ENCODE measurements at regions not wholly inside any gene's neighbourhood (a gene's known extent, or its start where the extent isn't known, plus 50 kb on each side); places are given as distances from the start of the nearest gene placed in this dataset.

DNA sequence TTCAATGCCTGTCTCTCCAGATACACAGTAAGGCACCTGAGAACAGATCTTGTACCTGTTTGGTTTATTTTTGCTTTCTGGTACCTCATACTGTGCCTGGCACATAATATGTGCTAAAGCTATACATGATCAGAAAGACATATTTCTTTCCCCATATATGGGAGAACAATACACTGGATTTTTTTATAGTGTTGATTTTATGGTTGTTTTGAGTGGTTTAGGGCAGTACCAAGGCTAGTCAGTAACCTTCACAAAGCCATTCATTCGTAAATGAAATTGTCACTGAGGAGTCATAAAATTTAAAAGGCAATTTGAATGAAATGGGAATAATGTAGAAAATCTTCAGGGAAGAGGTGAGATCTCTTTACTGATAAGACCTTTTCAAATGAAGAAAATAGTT is 810.2 kb downstream of the TUSC7 start:
- TF ChIP-seq, protein P1, sequence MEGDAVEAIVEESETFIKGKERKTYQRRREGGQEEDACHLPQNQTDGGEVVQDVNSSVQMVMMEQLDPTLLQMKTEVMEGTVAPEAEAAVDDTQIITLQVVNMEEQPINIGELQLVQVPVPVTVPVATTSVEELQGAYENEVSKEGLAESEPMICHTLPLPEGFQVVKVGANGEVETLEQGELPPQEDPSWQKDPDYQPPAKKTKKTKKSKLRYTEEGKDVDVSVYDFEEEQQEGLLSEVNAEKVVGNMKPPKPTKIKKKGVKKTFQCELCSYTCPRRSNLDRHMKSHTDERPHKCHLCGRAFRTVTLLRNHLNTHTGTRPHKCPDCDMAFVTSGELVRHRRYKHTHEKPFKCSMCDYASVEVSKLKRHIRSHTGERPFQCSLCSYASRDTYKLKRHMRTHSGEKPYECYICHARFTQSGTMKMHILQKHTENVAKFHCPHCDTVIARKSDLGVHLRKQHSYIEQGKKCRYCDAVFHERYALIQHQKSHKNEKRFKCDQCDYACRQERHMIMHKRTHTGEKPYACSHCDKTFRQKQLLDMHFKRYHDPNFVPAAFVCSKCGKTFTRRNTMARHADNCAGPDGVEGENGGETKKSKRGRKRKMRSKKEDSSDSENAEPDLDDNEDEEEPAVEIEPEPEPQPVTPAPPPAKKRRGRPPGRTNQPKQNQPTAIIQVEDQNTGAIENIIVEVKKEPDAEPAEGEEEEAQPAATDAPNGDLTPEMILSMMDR (IDR thresholded peaks at IDR 0.05) = no peak
- no peak for TF ChIP-seq POLR2A (IDR thresholded peaks at IDR 0.05)

Measured in right lobe of liver (tissue), 4 donors.